ENCODE measurements at regions not wholly inside any gene's neighbourhood (a gene's known extent, or its start where the extent isn't known, plus 50 kb on each side); places are given as distances from the start of the nearest gene placed in this dataset.

DNA sequence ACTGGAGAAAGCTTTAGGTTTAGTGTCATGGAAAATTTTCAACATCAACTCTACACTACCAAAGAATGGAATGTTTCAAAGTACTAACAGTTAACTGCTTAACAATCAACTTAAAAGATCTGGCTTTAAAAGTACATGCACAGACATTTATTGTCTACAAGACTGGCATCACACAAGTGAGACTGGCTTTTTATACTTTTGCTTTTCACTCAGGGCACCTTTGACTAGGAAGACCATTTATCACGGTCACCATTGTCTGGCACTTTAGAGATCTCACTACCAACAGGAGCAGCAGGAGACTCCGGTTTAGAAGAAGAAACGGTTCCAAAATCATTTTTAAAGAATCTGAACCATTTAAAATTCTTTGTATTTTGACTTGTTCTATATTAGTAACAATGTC, 812.3 kb downstream of the ADGRL2 start:
- no peaks in the 10 kb centered on the region for H3K27me3 ChIP-seq (ENCODE audit: low read depth, low read length)
- H3K36me3 ChIP-seq (ENCODE audit: control insufficient read depth in 1 of 2, insufficient read depth in 2 of 2, low read length in 2 of 2): no peaks in the 10 kb centered on the region
- no peaks in the 10 kb centered on the region for H3K9me3 ChIP-seq (ENCODE audit: control insufficient read depth in 1 of 2, low read length in 2 of 2)
- no peaks in the 10 kb centered on the region for H3K4me1 ChIP-seq (ENCODE audit: control insufficient read depth in 1 of 2, insufficient read depth in 2 of 2, low read length in 2 of 2)
- no peak overlapping the region for H3K27ac ChIP-seq (ENCODE audit: low read length)
- no peak overlapping the region for H3K4me3 ChIP-seq (ENCODE audit: low read depth in 1 of 2, low read length in 2 of 2)

- Histone ChIP-seq H3K36me3 (ENCODE audit: control insufficient read depth in 1 of 2, insufficient read depth in 2 of 2, low read length in 2 of 2) (no peaks in the 10 kb centered on the region), H3K27ac (ENCODE audit: low read length) (no peak overlapping the region), H3K4me3 (ENCODE audit: low read depth in 1 of 2, low read length in 2 of 2) (no peak overlapping the region), H3K4me1 (ENCODE audit: control insufficient read depth in 1 of 2, insufficient read depth in 2 of 2, low read length in 2 of 2) (no peaks in the 10 kb centered on the region), H3K9me3 (ENCODE audit: control insufficient read depth in 1 of 2, low read length in 2 of 2) (no peaks in the 10 kb centered on the region), H3K27me3 (ENCODE audit: low read depth, low read length) (no peaks in the 10 kb centered on the region)
Measured at GRCh38 chr1:82606546-82606945, 805.8 kb downstream of the ADGRL2 start.

GRCh38 chr1:82604524-82604923, 803.8 kb downstream of the ADGRL2 start:
- no peaks in the 10 kb centered on the region for H3K9me3 ChIP-seq (ENCODE audit: control insufficient read depth in 1 of 2, low read length in 2 of 2)
- no peak overlapping the region for H3K4me3 ChIP-seq (ENCODE audit: low read depth in 1 of 2, low read length in 2 of 2)
- no peaks in the 10 kb centered on the region for H3K27me3 ChIP-seq (ENCODE audit: low read depth, low read length)
- H3K36me3 ChIP-seq (ENCODE audit: control insufficient read depth in 1 of 2, insufficient read depth in 2 of 2, low read length in 2 of 2): no peaks in the 10 kb centered on the region
- H3K27ac ChIP-seq (ENCODE audit: low read length): no peak overlapping the region
- H3K4me1 ChIP-seq (ENCODE audit: control insufficient read depth in 1 of 2, insufficient read depth in 2 of 2, low read length in 2 of 2): no peaks in the 10 kb centered on the region

- no peak overlapping the region for H3K27ac ChIP-seq (ENCODE audit: low read length)
- no peaks in the 10 kb centered on the region for H3K36me3 ChIP-seq (ENCODE audit: control insufficient read depth in 1 of 2, insufficient read depth in 2 of 2, low read length in 2 of 2)
- H3K4me3 ChIP-seq (ENCODE audit: low read depth in 1 of 2, low read length in 2 of 2): no peak overlapping the region
- H3K4me1 ChIP-seq (ENCODE audit: control insufficient read depth in 1 of 2, insufficient read depth in 2 of 2, low read length in 2 of 2): no peaks in the 10 kb centered on the region
- no peaks in the 10 kb centered on the region for H3K27me3 ChIP-seq (ENCODE audit: low read depth, low read length)
- no peaks in the 10 kb centered on the region for H3K9me3 ChIP-seq (ENCODE audit: control insufficient read depth in 1 of 2, low read length in 2 of 2)
Measured at GRCh38 chr1:82600314-82600713, 799.6 kb downstream of the ADGRL2 start.

GRCh38 chr1:82598812-82599211, 798.1 kb downstream of the ADGRL2 start:
- Histone ChIP-seq H3K4me1 (ENCODE audit: control insufficient read depth in 1 of 2, insufficient read depth in 2 of 2, low read length in 2 of 2) (no peaks in the 10 kb centered on the region), H3K4me3 (ENCODE audit: low read depth in 1 of 2, low read length in 2 of 2) (no peak overlapping the region), H3K36me3 (ENCODE audit: control insufficient read depth in 1 of 2, insufficient read depth in 2 of 2, low read length in 2 of 2) (no peaks in the 10 kb centered on the region), H3K27ac (ENCODE audit: low read length) (no peak overlapping the region), H3K27me3 (ENCODE audit: low read depth, low read length) (no peaks in the 10 kb centered on the region), H3K9me3 (ENCODE audit: control insufficient read depth in 1 of 2, low read length in 2 of 2) (no peaks in the 10 kb centered on the region)

DNA sequence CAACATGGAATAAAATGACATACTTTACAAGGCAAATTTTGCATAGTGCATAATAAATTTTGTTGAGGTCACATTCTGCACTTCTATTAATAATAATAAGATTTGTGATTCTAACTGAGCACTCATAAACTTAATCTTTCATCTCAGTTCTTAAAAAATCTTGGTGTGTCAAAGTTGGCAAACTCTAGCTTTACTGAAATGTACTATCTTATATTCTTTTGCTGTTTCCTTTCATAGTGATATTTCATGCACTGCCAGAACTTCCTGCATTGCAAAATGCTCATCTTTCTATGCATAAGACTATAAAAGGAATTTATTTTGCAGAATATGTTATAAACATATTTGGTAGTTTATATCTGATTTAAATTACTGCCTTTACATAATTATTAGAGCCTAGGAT, 797.6 kb downstream of the ADGRL2 start:
- Histone ChIP-seq H3K9me3 (ENCODE audit: control insufficient read depth in 1 of 2, low read length in 2 of 2) (no peaks in the 10 kb centered on the region), H3K27me3 (ENCODE audit: low read depth, low read length) (no peaks in the 10 kb centered on the region)

GRCh38 chr1:82597649-82598048, 796.9 kb downstream of the ADGRL2 start:
- no peaks in the 10 kb centered on the region for H3K36me3 ChIP-seq (ENCODE audit: control insufficient read depth in 1 of 2, insufficient read depth in 2 of 2, low read length in 2 of 2)
- no peak overlapping the region for H3K4me3 ChIP-seq (ENCODE audit: low read depth in 1 of 2, low read length in 2 of 2)
- H3K27ac ChIP-seq (ENCODE audit: low read length): no peak overlapping the region
- no peaks in the 10 kb centered on the region for H3K4me1 ChIP-seq (ENCODE audit: control insufficient read depth in 1 of 2, insufficient read depth in 2 of 2, low read length in 2 of 2)
- no peaks in the 10 kb centered on the region for H3K9me3 ChIP-seq (ENCODE audit: control insufficient read depth in 1 of 2, low read length in 2 of 2)
- H3K27me3 ChIP-seq (ENCODE audit: low read depth, low read length): no peaks in the 10 kb centered on the region

More for the DNA sequence above, 797.6 kb downstream of the ADGRL2 start:
- H3K27ac ChIP-seq (ENCODE audit: low read length): no peak overlapping the region
- no peaks in the 10 kb centered on the region for H3K4me1 ChIP-seq (ENCODE audit: control insufficient read depth in 1 of 2, insufficient read depth in 2 of 2, low read length in 2 of 2)
- no peak overlapping the region for H3K4me3 ChIP-seq (ENCODE audit: low read depth in 1 of 2, low read length in 2 of 2)
- no peaks in the 10 kb centered on the region for H3K36me3 ChIP-seq (ENCODE audit: control insufficient read depth in 1 of 2, insufficient read depth in 2 of 2, low read length in 2 of 2)

DNA sequence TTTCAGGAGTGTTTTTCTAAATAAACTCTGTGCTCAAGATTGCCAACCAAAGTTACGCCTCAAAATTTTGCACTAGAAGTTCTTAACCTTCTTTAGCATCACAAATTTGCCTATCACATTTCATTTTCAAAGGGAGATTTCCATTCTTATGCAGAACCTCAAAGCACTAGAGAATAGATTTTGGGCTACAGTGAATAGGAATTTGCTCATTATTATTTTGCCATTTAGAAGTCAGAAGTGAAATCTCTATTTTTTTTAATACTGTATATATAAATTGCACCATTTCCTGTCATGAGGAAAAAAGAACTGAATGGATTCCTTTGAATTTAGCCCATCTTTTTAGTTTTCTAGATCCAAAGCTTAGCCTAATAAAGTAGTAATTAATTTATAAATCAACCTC, 796.4 kb downstream of the ADGRL2 start:
- H3K4me3 ChIP-seq (ENCODE audit: low read depth in 1 of 2, low read length in 2 of 2): no peak overlapping the region
- H3K9me3 ChIP-seq (ENCODE audit: control insufficient read depth in 1 of 2, low read length in 2 of 2): no peaks in the 10 kb centered on the region
- no peak overlapping the region for H3K27ac ChIP-seq (ENCODE audit: low read length)

DNA sequence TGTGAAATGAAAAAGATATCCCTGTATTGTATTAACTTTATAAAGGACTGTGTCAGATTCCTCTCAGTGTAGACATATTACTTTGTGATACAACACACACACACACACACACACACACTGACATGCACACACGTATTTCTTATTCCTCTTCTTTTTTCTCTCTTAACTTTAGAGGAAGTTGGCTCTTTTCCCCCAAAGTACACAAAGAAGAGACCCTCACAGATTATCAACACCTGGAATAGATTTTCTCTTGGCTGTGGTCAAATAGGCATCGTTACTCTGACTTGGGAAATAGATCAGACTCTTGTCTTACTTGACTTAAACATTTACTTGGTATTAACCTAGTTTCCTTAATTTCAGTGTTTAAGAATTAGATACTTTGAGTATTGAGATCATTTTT, 792.8 kb downstream of the ADGRL2 start:
- no peak overlapping the region for H3K27ac ChIP-seq (ENCODE audit: low read length)
- H3K27me3 ChIP-seq (ENCODE audit: low read depth, low read length): no peaks in the 10 kb centered on the region
- H3K4me1 ChIP-seq (ENCODE audit: control insufficient read depth in 1 of 2, insufficient read depth in 2 of 2, low read length in 2 of 2): no peaks in the 10 kb centered on the region
- H3K9me3 ChIP-seq (ENCODE audit: control insufficient read depth in 1 of 2, low read length in 2 of 2): no peaks in the 10 kb centered on the region
- H3K4me3 ChIP-seq (ENCODE audit: low read depth in 1 of 2, low read length in 2 of 2): no peak overlapping the region
- H3K36me3 ChIP-seq (ENCODE audit: control insufficient read depth in 1 of 2, insufficient read depth in 2 of 2, low read length in 2 of 2): no peaks in the 10 kb centered on the region

More for the DNA sequence above, 796.4 kb downstream of the ADGRL2 start:
- Histone ChIP-seq H3K27me3 (ENCODE audit: low read depth, low read length) (no peaks in the 10 kb centered on the region), H3K4me1 (ENCODE audit: control insufficient read depth in 1 of 2, insufficient read depth in 2 of 2, low read length in 2 of 2) (no peaks in the 10 kb centered on the region), H3K36me3 (ENCODE audit: control insufficient read depth in 1 of 2, insufficient read depth in 2 of 2, low read length in 2 of 2) (no peaks in the 10 kb centered on the region)

DNA sequence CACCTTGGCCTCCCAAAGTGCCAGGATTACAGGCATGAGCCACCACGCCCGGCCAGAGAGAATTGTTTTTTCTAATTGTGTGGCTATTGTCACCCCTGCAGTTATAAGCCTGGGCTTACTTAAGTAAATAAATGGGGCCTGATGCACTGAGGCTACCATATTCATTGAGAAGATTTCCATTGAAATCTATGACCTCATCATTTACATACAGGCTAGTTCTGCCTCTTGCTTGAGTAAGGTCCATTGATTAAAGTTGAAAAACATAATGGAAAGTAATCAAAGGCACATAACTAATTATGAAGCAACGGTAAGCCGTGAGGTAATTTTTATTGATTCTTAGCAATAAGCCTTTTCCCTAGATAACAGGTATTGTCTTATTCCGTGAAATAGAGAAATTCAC, 788.9 kb downstream of the ADGRL2 start:
- no peak overlapping the region for H3K4me3 ChIP-seq (ENCODE audit: low read depth in 1 of 2, low read length in 2 of 2)
- no peaks in the 10 kb centered on the region for H3K36me3 ChIP-seq (ENCODE audit: control insufficient read depth in 1 of 2, insufficient read depth in 2 of 2, low read length in 2 of 2)
- no peaks in the 10 kb centered on the region for H3K27me3 ChIP-seq (ENCODE audit: low read depth, low read length)
- H3K9me3 ChIP-seq (ENCODE audit: control insufficient read depth in 1 of 2, low read length in 2 of 2): no peaks in the 10 kb centered on the region
- H3K27ac ChIP-seq (ENCODE audit: low read length): no peak overlapping the region
- no peaks in the 10 kb centered on the region for H3K4me1 ChIP-seq (ENCODE audit: control insufficient read depth in 1 of 2, insufficient read depth in 2 of 2, low read length in 2 of 2)

- Histone ChIP-seq H3K27ac (ENCODE audit: low read length) (no peak overlapping the region), H3K4me3 (ENCODE audit: low read depth in 1 of 2, low read length in 2 of 2) (no peak overlapping the region), H3K27me3 (ENCODE audit: low read depth, low read length) (no peaks in the 10 kb centered on the region), H3K36me3 (ENCODE audit: control insufficient read depth in 1 of 2, insufficient read depth in 2 of 2, low read length in 2 of 2) (no peaks in the 10 kb centered on the region), H3K9me3 (ENCODE audit: control insufficient read depth in 1 of 2, low read length in 2 of 2) (no peaks in the 10 kb centered on the region), H3K4me1 (ENCODE audit: control insufficient read depth in 1 of 2, insufficient read depth in 2 of 2, low read length in 2 of 2) (no peaks in the 10 kb centered on the region)
Measured at GRCh38 chr1:82587371-82587770, 786.6 kb downstream of the ADGRL2 start.

DNA sequence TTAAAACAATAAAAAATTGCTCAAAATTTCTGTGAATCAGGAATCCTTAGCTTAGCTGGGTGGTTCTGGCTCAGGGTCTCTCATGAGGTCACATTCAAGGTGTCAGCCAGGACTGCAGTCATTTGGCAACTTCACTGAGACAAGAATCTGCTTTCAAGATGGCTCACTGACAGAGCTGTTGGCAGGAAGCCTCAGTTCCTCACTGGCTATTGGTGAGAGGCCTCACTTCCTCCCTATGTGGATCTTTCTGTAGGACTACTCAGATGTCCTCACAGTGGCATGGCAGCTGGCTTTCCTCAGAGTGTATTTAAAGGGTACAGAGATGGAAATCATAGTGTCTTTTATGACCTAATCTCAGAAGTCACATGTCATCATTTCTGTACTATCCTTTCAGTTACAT, 785.7 kb downstream of the ADGRL2 start:
- Histone ChIP-seq H3K27ac (ENCODE audit: low read length) (no peak overlapping the region), H3K4me3 (ENCODE audit: low read depth in 1 of 2, low read length in 2 of 2) (no peak overlapping the region), H3K9me3 (ENCODE audit: control insufficient read depth in 1 of 2, low read length in 2 of 2) (no peaks in the 10 kb centered on the region), H3K4me1 (ENCODE audit: control insufficient read depth in 1 of 2, insufficient read depth in 2 of 2, low read length in 2 of 2) (no peaks in the 10 kb centered on the region), H3K27me3 (ENCODE audit: low read depth, low read length) (no peaks in the 10 kb centered on the region), H3K36me3 (ENCODE audit: control insufficient read depth in 1 of 2, insufficient read depth in 2 of 2, low read length in 2 of 2) (no peaks in the 10 kb centered on the region)
